ENCODE measurements at regions not wholly inside any gene's neighbourhood (a gene's known extent, or its start where the extent isn't known, plus 50 kb on each side); places are given as distances from the start of the nearest gene placed in this dataset.
"Not testable (repeated sequence)": the region's sequence is repeated elsewhere in the genome, so short reads cannot be mapped to it uniquely, and the experiment has no call there.

DNA sequence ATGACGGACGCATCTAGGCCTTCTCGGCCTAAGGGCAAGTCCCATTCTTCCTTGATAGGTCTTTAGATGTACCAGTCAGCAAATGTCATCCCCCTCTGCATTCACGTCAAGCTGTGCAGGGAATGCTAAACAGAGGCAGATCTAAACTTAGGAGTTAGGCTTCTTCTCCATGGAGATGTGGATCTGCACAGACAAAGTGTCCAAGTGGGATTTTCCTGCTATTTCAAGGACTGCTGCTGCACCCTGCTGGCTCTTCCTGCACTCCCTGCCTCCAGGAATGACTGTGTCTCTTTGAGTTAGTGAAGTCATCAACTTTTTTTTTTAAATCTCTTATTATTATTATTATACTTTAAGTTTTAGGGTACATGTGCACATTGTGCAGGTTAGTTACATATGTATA is 73.4 kb upstream of the SAMD11 start:
- H3K18ac ChIP-seq (ENCODE audit: low read depth, low read length); CTCF ChIA-PET: not testable (repeated sequence)

More for the DNA sequence above, 73.4 kb upstream of the SAMD11 start:
- H3K9me3 ChIP-seq (ENCODE audit: control insufficient read depth, insufficient read depth, low read length); H3K27me3 ChIP-seq (ENCODE audit: control insufficient read depth, insufficient read depth, low read length); H3K4me1 ChIP-seq (ENCODE audit: control insufficient read depth, insufficient read depth, low read length); H4K20me1 ChIP-seq (ENCODE audit: insufficient read depth, low read length); dilution Hi-C loops (cut with HindIII; ENCODE audit: low sequenced_read_pairs, unreplicated experiment); H2AK5ac ChIP-seq (ENCODE audit: low read depth, low read length); H3K27ac ChIP-seq (ENCODE audit: insufficient read depth, low read length); H2BK120ac ChIP-seq (ENCODE audit: low read depth, low read length); H3K79me1 ChIP-seq (ENCODE audit: low read depth in 1 of 2, low read length in 2 of 2); H3K9ac ChIP-seq (ENCODE audit: low read depth, low read length); H2BK15ac ChIP-seq (ENCODE audit: low read depth, low read length); H4K91ac ChIP-seq (ENCODE audit: insufficient read depth, low read depth, low read length); H3K14ac ChIP-seq (replicated peaks; ENCODE audit: low read depth, low read length); intact Hi-C loops (cut with micrococcal nuclease); H3K9me1 ChIP-seq (ENCODE audit: insufficient read depth, low read length); H4K8ac ChIP-seq (ENCODE audit: low read depth in 2 of 2, low read length in 2 of 2); H2BK5ac ChIP-seq (ENCODE audit: low read depth, low read length, poor library complexity, severe bottlenecking); H3K56ac ChIP-seq (ENCODE audit: extremely low read depth, insufficient read depth, low read length); H3K4ac ChIP-seq (ENCODE audit: low read depth, low read length); POLR2A ChIA-PET (ENCODE audit: unreplicated experiment); H3K23ac ChIP-seq (ENCODE audit: low read depth, low read length); BruUV-seq (replicated peaks); H2BK20ac ChIP-seq (ENCODE audit: low read depth, low read length); H3K4me3 ChIP-seq (ENCODE audit: insufficient read depth, low read depth, low read length); H4K5ac ChIP-seq (ENCODE audit: low read depth, low read length); H2AK9ac ChIP-seq (replicated peaks; ENCODE audit: low read depth, low read length, poor library complexity); in situ Hi-C loops (cut with MboI; ENCODE audit: low sequenced_read_pairs); H3K36me3 ChIP-seq (ENCODE audit: control insufficient read depth, insufficient read depth, low read length); H2AFZ ChIP-seq (replicated peaks; ENCODE audit: low read length, poor library complexity); H3K4me2 ChIP-seq (ENCODE audit: low read depth, low read length): not testable (repeated sequence)
- WGBS, 2 experiments (ENCODE audit: extremely low coverage in 2 of 2, insufficient read length in 1 of 2), result no CpG with 5 or more reads among the region's 4 CpGs
- ATAC-seq (ENCODE audit: low read depth) (peak; percentile 76), DNase-seq (peak; percentile 52)
- peak; percentile 25 for TF ChIP-seq SMC3 (IDR thresholded peaks at IDR 0.05; ENCODE audit: low read depth, low read length)
- peak; percentile 45 for TF ChIP-seq RAD21 (IDR thresholded peaks at IDR 0.05; ENCODE audit: low read length)
- TF ChIP-seq, protein P1, sequence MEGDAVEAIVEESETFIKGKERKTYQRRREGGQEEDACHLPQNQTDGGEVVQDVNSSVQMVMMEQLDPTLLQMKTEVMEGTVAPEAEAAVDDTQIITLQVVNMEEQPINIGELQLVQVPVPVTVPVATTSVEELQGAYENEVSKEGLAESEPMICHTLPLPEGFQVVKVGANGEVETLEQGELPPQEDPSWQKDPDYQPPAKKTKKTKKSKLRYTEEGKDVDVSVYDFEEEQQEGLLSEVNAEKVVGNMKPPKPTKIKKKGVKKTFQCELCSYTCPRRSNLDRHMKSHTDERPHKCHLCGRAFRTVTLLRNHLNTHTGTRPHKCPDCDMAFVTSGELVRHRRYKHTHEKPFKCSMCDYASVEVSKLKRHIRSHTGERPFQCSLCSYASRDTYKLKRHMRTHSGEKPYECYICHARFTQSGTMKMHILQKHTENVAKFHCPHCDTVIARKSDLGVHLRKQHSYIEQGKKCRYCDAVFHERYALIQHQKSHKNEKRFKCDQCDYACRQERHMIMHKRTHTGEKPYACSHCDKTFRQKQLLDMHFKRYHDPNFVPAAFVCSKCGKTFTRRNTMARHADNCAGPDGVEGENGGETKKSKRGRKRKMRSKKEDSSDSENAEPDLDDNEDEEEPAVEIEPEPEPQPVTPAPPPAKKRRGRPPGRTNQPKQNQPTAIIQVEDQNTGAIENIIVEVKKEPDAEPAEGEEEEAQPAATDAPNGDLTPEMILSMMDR (conservative IDR thresholded peaks at IDR 0.05; ENCODE audit: low read depth, low read length), result peak; percentile 42
